GM21825 (cell line): ENCODE measurements at regions not wholly inside any gene's neighbourhood (a gene's known extent, or its start where the extent isn't known, plus 50 kb on each side); places are given as distances from the start of the nearest gene placed in this dataset.

Experiments
- ATAC-seq: cut with Tn5 transposase; IDR thresholded peaks from one replicate; pipeline ENCODE4 v1.9.1; 2021; ENCODE audit warnings: mild to moderate bottlenecking, moderate library complexity; ENCODE audit not compliant: unreplicated experiment

GRCh38 chr4:23207059-23207458 lies 514.3 kb downstream of the GBA3 start:
- no peak for ATAC-seq

- no peak for ATAC-seq
Measured at GRCh38 chr4:23202712-23203247, 510.0 kb downstream of the GBA3 start.

- ATAC-seq: no peak
Measured at GRCh38 chr4:23194751-23195150, 502.0 kb downstream of the GBA3 start.

- ATAC-seq: no peak
Measured at GRCh38 chr4:23174179-23174578, 481.4 kb downstream of the GBA3 start.

GRCh38 chr4:23171976-23172375 lies 479.2 kb downstream of the GBA3 start:
- no peak for ATAC-seq

- no peak for ATAC-seq
Measured at GRCh38 chr4:23169608-23170311, 477.0 kb downstream of the GBA3 start.

GRCh38 chr4:23166919-23167318 lies 474.2 kb downstream of the GBA3 start:
- no peak for ATAC-seq

GRCh38 chr4:23166407-23166806 lies 473.7 kb downstream of the GBA3 start:
- no peak for ATAC-seq

GRCh38 chr4:23165669-23166068 lies 472.9 kb downstream of the GBA3 start:
- no peak for ATAC-seq

GRCh38 chr4:23163647-23164436 lies 471.1 kb downstream of the GBA3 start:
- ATAC-seq: no peak

- ATAC-seq: no peak
Measured at GRCh38 chr4:23162275-23162674, 469.5 kb downstream of the GBA3 start.

GRCh38 chr4:23161787-23162186 lies 469.1 kb downstream of the GBA3 start:
- no peak for ATAC-seq

GRCh38 chr4:23153076-23153475 lies 460.3 kb downstream of the GBA3 start:
- no peak for ATAC-seq

GRCh38 chr4:23149815-23150214 lies 457.1 kb downstream of the GBA3 start:
- ATAC-seq: no peak

GRCh38 chr4:23144707-23145106 lies 452.0 kb downstream of the GBA3 start:
- ATAC-seq: no peak

GRCh38 chr4:23135792-23136645 lies 443.3 kb downstream of the GBA3 start:
- ATAC-seq: peak; percentile 63

- ATAC-seq: no peak
Measured at GRCh38 chr4:23134331-23134730, 441.6 kb downstream of the GBA3 start.

- no peak for ATAC-seq
Measured at GRCh38 chr4:23130845-23131244, 438.1 kb downstream of the GBA3 start.

- no peak for ATAC-seq
Measured at GRCh38 chr4:23125118-23125517, 432.4 kb downstream of the GBA3 start.

GRCh38 chr4:23122666-23123400 lies 430.1 kb downstream of the GBA3 start:
- no peak for ATAC-seq

- no peak for ATAC-seq
Measured at GRCh38 chr4:23120374-23120773, 427.6 kb downstream of the GBA3 start.
